GM12878 (cell line): ENCODE measurements at regions not wholly inside any gene's neighbourhood (a gene's known extent, or its start where the extent isn't known, plus 50 kb on each side); places are given as distances from the start of the nearest gene placed in this dataset.

Experiments used
- ATAC-seq: fragments of 200-7000 bp; cut with Tn5 transposase; 3 replicates; pipeline ENCODE4 v1.9.1; 2020; ENCODE audit warnings: mild to moderate bottlenecking, moderate library complexity
- BruUV-seq: library from RNA; stranded (reverse); fragments of 400-500 nt; replicated peaks from 2 replicates; lab custom pipeline; 2021; lab: Mats Ljungman, UMichigan
- CTCF ChIA-PET: fragments of 300-600 bp; sonication (Branson Sonifier 250); formaldehyde crosslinking; extraction: SDS; loops from one replicate; lab custom pipeline; 2021; ENCODE audit warnings: inconsistent platforms; lab: Yijun Ruan, JAX
- POLR2A ChIA-PET: fragments of 350-600 bp; formaldehyde crosslinking; extraction: SDS; loops from one replicate; lab custom pipeline; 2021; ENCODE audit warnings: inconsistent platforms; lab: Charles Lee
- RAD21 ChIA-PET: fragments of 300-600 bp; sonication (Branson Sonifier 250); formaldehyde crosslinking; loops from one replicate; lab custom pipeline; 2023; ENCODE audit warnings: antibody characterized with exemption; ENCODE audit not compliant: unreplicated experiment; lab: Charles Lee
- SMC1A ChIA-PET: fragments of 300-600 bp; sonication (Branson Sonifier 250); formaldehyde crosslinking; loops from one replicate; lab custom pipeline; 2023; ENCODE audit not compliant: unreplicated experiment, uncharacterized antibody; lab: Charles Lee
- DNase-seq: peaks from one replicate; pipeline ENCODE4 v3.0.0-alpha.2; 2011; ENCODE audit warnings: low read depth, low spot score
- FAIRE-seq: peaks from 3 replicates; lab custom pipeline; 2011; peaks lifted over from hg19 to GRCh38; lab: Jason Lieb, UNC
- H2AFZ ChIP-seq: 2 replicates; pipeline ENCODE4 v1.6.0; 2011; ENCODE audit warnings: low read depth, low read length, control low read depth; ENCODE audit not compliant: control insufficient read depth
- H3K27ac ChIP-seq: 2 replicates; pipeline ENCODE4 v1.5.1; 2011; ENCODE audit warnings: control low read depth; ENCODE audit not compliant: control insufficient read depth, insufficient read depth
- H3K27me3 ChIP-seq, 2 experiments: replicated peaks in 1 of 2; 2 replicates each; pipeline versions ENCODE4 v1.6.0 to v1.6.1; 2011; ENCODE audit warnings: low read length in 1 of 2; ENCODE audit not compliant: control insufficient read depth in 2 of 2, insufficient read depth in 2 of 2
- H3K36me3 ChIP-seq, 2 experiments: 2 replicates each; pipeline ENCODE4 v1.5.1; 2011; ENCODE audit warnings: low read length in 1 of 2; ENCODE audit not compliant: control insufficient read depth in 2 of 2, insufficient read depth in 2 of 2
- H3K4me1 ChIP-seq: 2 replicates; pipeline ENCODE4 v1.6.1; 2011; ENCODE audit warnings: mild to moderate bottlenecking, low read length, moderate library complexity, mixed read lengths; ENCODE audit not compliant: control insufficient read depth, insufficient read depth
- H3K4me2 ChIP-seq: 2 replicates; pipeline ENCODE4 v1.6.0; 2011; ENCODE audit warnings: control low read depth; ENCODE audit not compliant: control insufficient read depth, insufficient read depth
- H3K4me3 ChIP-seq: fragments of 200-600 bp; sonication (generic); 2 replicates; pipeline ENCODE4 v1.5.1; 2016
- H3K79me2 ChIP-seq: 2 replicates; pipeline ENCODE4 v1.6.0; 2011; ENCODE audit warnings: low read length; ENCODE audit not compliant: control insufficient read depth, insufficient read depth
- H3K9ac ChIP-seq: 2 replicates; pipeline ENCODE4 v1.8.0; 2011; ENCODE audit warnings: low read length, control low read depth, mixed read lengths; ENCODE audit not compliant: control insufficient read depth, insufficient read depth
- H3K9me3 ChIP-seq: replicated peaks from 3 replicates; pipeline ENCODE4 v1.5.1; 2011; ENCODE audit warnings: mild to moderate bottlenecking, low read length; ENCODE audit not compliant: control insufficient read depth, insufficient read depth
- H4K20me1 ChIP-seq: 2 replicates; pipeline ENCODE4 v1.6.0; 2011; ENCODE audit not compliant: control insufficient read depth, insufficient read depth
- BCLAF1 ChIP-seq: fragments of 450-650 bp; IDR thresholded peaks from 2 replicates; pipeline ENCODE4 v1.6.1; 2017; ENCODE audit warnings: antibody characterized with exemption, mild to moderate bottlenecking, moderate library complexity
- EED ChIP-seq: sonication (generic); IDR thresholded peaks from 2 replicates; pipeline ENCODE4 v1.6.1; 2016; ENCODE audit warnings: antibody characterized with exemption, low read depth
- GABPA ChIP-seq: IDR thresholded peaks from 2 replicates; pipeline ENCODE4 v1.6.1; 2014; ENCODE audit warnings: antibody characterized with exemption, low read depth, mild to moderate bottlenecking, inconsistent platforms
- MTA2 ChIP-seq: fragments of 450-650 bp; IDR thresholded peaks from 2 replicates; pipeline ENCODE4 v1.6.1; 2016; ENCODE audit warnings: low read depth, mild to moderate bottlenecking, moderate library complexity
- MYB ChIP-seq: fragments of 150-350 bp; IDR thresholded peaks from 2 replicates; pipeline ENCODE4 v1.6.1; 2014; ENCODE audit warnings: mild to moderate bottlenecking, low read depth, low read length, borderline replicate concordance
- NR2F1 ChIP-seq: fragments of 450-650 bp; conservative IDR thresholded peaks from 2 replicates; pipeline ENCODE4 v1.6.1; 2017; ENCODE audit warnings: mild to moderate bottlenecking
- RAD51 ChIP-seq: fragments of 450-650 bp; IDR thresholded peaks from 2 replicates; pipeline ENCODE4 v1.6.1; 2016; ENCODE audit warnings: moderate library complexity, mild to moderate bottlenecking, inconsistent platforms
- RBBP5 ChIP-seq: fragments of 200-600 bp; sonication (generic); conservative IDR thresholded peaks from 2 replicates; pipeline ENCODE4 v1.6.1; 2016
- RCOR1 ChIP-seq: conservative IDR thresholded peaks from 2 replicates; pipeline ENCODE4 v1.6.1; 2012; ENCODE audit warnings: low read depth, low read length, improper control_type of control experiment
- RFX5 ChIP-seq: IDR thresholded peaks from 2 replicates; pipeline ENCODE4 v1.6.1; 2011; ENCODE audit warnings: low read depth, low read length, improper control_type of control experiment
- SIN3A ChIP-seq: IDR thresholded peaks from 2 replicates; pipeline ENCODE4 v1.6.1; 2012; ENCODE audit warnings: low read depth, low read length, improper control_type of control experiment
- SMAD1 ChIP-seq: fragments of 450-650 bp; IDR thresholded peaks from 2 replicates; pipeline ENCODE4 v1.6.1; 2018; ENCODE audit warnings: mild to moderate bottlenecking, low read depth; ENCODE audit not compliant: partially characterized antibody
- TAF1 ChIP-seq: IDR thresholded peaks from 2 replicates; pipeline ENCODE4 v1.6.1; 2011; ENCODE audit warnings: mild to moderate bottlenecking, low read depth, low read length, borderline replicate concordance
- TARDBP ChIP-seq: IDR thresholded peaks from 2 replicates; pipeline ENCODE4 v1.6.1; 2016; ENCODE audit warnings: borderline replicate concordance
- TCF3 ChIP-seq: IDR thresholded peaks from 2 replicates; pipeline ENCODE4 v1.6.1; 2012; ENCODE audit warnings: low read depth, mild to moderate bottlenecking, low read length, borderline replicate concordance; ENCODE audit not compliant: insufficient read depth
- YBX1 ChIP-seq: fragments of 450-650 bp; IDR thresholded peaks from 2 replicates; pipeline ENCODE4 v1.6.1; 2016; ENCODE audit warnings: antibody characterized with exemption
- ZNF687 ChIP-seq: fragments of 450-650 bp; IDR thresholded peaks from 2 replicates; pipeline ENCODE4 v1.6.1; 2017; ENCODE audit warnings: mild to moderate bottlenecking, moderate library complexity
- in situ Hi-C: fragments of 300-500 bp; cut with MboI; formaldehyde crosslinking; loops from 9 replicates; pipeline ENCODE4 v1.14.3; 2018; ENCODE audit warnings: mixed read lengths
- intact Hi-C: fragments of 100-400 bp; cut with micrococcal nuclease; formaldehyde crosslinking; loops from one replicate; pipeline ENCODE4 v1.14.2; 2022; ENCODE audit not compliant: unreplicated experiment
- TF ChIP-seq, protein P1 (sequence below): IDR thresholded peaks from 2 replicates; pipeline ENCODE4 v1.6.1; 2012; ENCODE audit warnings: low read depth, low read length, improper control_type of control experiment

DNA sequence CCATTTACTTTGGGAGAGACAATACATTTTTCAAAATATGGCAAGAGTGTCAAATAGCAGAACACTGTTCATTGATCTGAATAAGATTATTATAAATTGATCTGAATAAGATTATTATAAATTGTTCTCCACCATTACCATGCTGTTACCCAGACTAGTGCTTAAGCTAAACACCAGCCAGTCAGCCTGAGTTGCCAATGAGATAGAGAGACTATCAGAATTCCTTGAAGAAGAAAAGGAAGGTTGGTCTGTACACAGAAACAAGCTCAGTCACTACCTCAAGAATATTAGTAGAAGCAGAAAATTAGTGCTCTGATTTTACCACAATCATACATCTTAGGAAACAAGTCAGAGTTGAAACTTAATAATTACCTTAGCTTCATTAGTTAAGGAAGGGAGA is 469.8 kb downstream of the FOXG1 start:
- FAIRE-seq: no peak
- SMC1A ChIA-PET: interaction anchor here (1.3 kb wide), 1 partner anchor 27 kb away, joined by 3 read pairs; no protein-coding TSS in a partner anchor
- in situ Hi-C loops: no loop called here
- H2AFZ ChIP-seq: no peak overlapping the region
- no peak for TF ChIP-seq RCOR1
- TF ChIP-seq GABPA: no peak
- TF ChIP-seq, protein P1, sequence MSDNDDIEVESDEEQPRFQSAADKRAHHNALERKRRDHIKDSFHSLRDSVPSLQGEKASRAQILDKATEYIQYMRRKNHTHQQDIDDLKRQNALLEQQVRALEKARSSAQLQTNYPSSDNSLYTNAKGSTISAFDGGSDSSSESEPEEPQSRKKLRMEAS: no peak
- TF ChIP-seq RBBP5: no peak
- no peak for TF ChIP-seq ZNF687
- TF ChIP-seq EED: no peak
- no peak for TF ChIP-seq SMAD1
- TF ChIP-seq YBX1: no peak
- TF ChIP-seq MYB: no peak
- no peak for TF ChIP-seq RAD51
- no peak for TF ChIP-seq TCF3
- no peak for TF ChIP-seq MTA2
- TF ChIP-seq BCLAF1: no peak
- TF ChIP-seq SIN3A: no peak
- TF ChIP-seq RFX5: no peak
- no peak for TF ChIP-seq TARDBP
- TF ChIP-seq NR2F1: no peak
- TF ChIP-seq TAF1: no peak
- TF ChIP-seq, all 136 proteins: peak for 0
- H3K27me3 ChIP-seq: no peaks in the 10 kb centered on the region
- no peak overlapping the region for H3K9ac ChIP-seq
- ChIA-PET POLR2A (no interaction called here), CTCF (interaction anchor here (0.6 kb wide), 1 partner anchor 206 kb away, joined by 3 read pairs; no protein-coding TSS in a partner anchor), RAD21 (no interaction called here)
- ATAC-seq (no peak), DNase-seq (no peak)
- H3K27ac ChIP-seq: no peak overlapping the region
- intact Hi-C loops: no loop called here
- no peaks in the 10 kb centered on the region for H3K4me1 ChIP-seq
- no peaks in the 10 kb centered on the region for H3K9me3 ChIP-seq
- no peaks in the 10 kb centered on the region for H3K79me2 ChIP-seq
- no peaks in the 10 kb centered on the region for H4K20me1 ChIP-seq
- no peak overlapping the region for H3K4me3 ChIP-seq
- BruUV-seq: no TSS peak
- no peak overlapping the region for H3K4me2 ChIP-seq
- H3K36me3 ChIP-seq: no peaks in the 10 kb centered on the region
